Upper lobe of left lung (tissue), 6 donors: ENCODE measurements at regions not wholly inside any gene's neighbourhood (a gene's known extent, or its start where the extent isn't known, plus 50 kb on each side); places are given as distances from the start of the nearest gene placed in this dataset.
"Not testable (repeated sequence)": the region's sequence is repeated elsewhere in the genome, so short reads cannot be mapped to it uniquely, and the experiment has no call there.

Experiments used
- ATAC-seq, 2 donors: fragments of 200-7000 bp; cut with Tn5 transposase; one replicate each; pipeline ENCODE4 v1.9.1; 2022; ENCODE audit warnings: mild to moderate bottlenecking in 2 of 2, moderate library complexity in 2 of 2; ENCODE audit not compliant: low FRiP score in 2 of 2
- DNase-seq, 2 donors: peaks; one replicate each; pipeline ENCODE4 v3.0.0-alpha.2; 2019 to 2020
- H3K27ac ChIP-seq, 4 donors: fragments of 200-600 bp; sonication (generic); one replicate each; pipeline ENCODE4 v1.5.1; 2016 to 2019
- H3K27me3 ChIP-seq, 4 donors: fragments of 200-600 bp; sonication (generic); one replicate each; pipeline ENCODE4 v1.5.1; 2017 to 2019
- H3K36me3 ChIP-seq, 4 donors: fragments of 200-600 bp; sonication (generic); one replicate each; pipeline ENCODE4 v1.5.1; 2016 to 2019
- H3K4me1 ChIP-seq, 4 donors: fragments of 200-600 bp; sonication (generic); one replicate each; pipeline ENCODE4 v1.5.1; 2018 to 2019
- H3K4me3 ChIP-seq, 4 donors: fragments of 200-600 bp; sonication (generic); one replicate each; pipeline ENCODE4 v1.5.1; 2017 to 2019; ENCODE audit warnings: mild to moderate bottlenecking in 2 of 4, moderate library complexity in 1 of 4
- H3K9me3 ChIP-seq, 4 donors: fragments of 200-600 bp; sonication (generic); one replicate each; pipeline ENCODE4 v1.5.1; 2018 to 2019
- CTCF ChIP-seq, 6 experiments: fragments of 450-650 bp in 4 of 6; fragments of 200-600 bp in 2 of 6; sonication (generic) in 2 of 6; IDR thresholded peaks; one replicate each; pipeline ENCODE4 v1.5.1; 2016 to 2019; ENCODE audit warnings: antibody characterized with exemption in 6 of 6
- EP300 ChIP-seq, 4 donors: sonication (generic); formaldehyde crosslinking; IDR thresholded peaks; one replicate each; pipeline ENCODE4 v1.5.1; 2017; ENCODE audit warnings: antibody characterized with exemption in 4 of 4, control low read depth in 2 of 4
- POLR2A ChIP-seq, 4 donors: fragments of 450-650 bp; IDR thresholded peaks; one replicate each; pipeline ENCODE4 v1.5.1; 2016 to 2017; ENCODE audit warnings: antibody characterized with exemption in 4 of 4, mild to moderate bottlenecking in 2 of 4
- POLR2AphosphoS5 ChIP-seq, 2 donors: sonication (generic); formaldehyde crosslinking; IDR thresholded peaks; one replicate each; pipeline ENCODE4 v1.5.1; 2017; ENCODE audit warnings: antibody characterized with exemption in 2 of 2
- whole genome bisulfite sequencing, 2 donors: methylation state at CpG; one replicate each; pipeline ENCODE4 v1.1.5; 2017 to 2018; 5-methylcytosine and 5-hydroxymethylcytosine counted together
- donor health status: DM: no; HTN: no; CAD: no; lungs with moderate emphysema.
- donor health status: DM: no; HTN: yes; CAD: no; lungs with severe emphysema.

GRCh38 chr16:54985156-54985555 is 54.5 kb downstream of the IRX5 start:
- no peak for TF ChIP-seq POLR2A (IDR thresholded peaks at IDR 0.05)
- no peaks in the 10 kb centered on the region for H3K27me3 ChIP-seq
- no peaks in the 10 kb centered on the region for H3K36me3 ChIP-seq
- DNase-seq = peak in 1 of 2 donors; percentile 55
- H3K9me3 ChIP-seq = no peaks in the 10 kb centered on the region
- H3K4me1 ChIP-seq = no peaks in the 10 kb centered on the region
- H3K27ac ChIP-seq = no peak overlapping the region
- 64 to 76% methylated on average over 8 to 9 of the region's 9 CpGs for WGBS, 2 donors
- H3K4me3 ChIP-seq = no peak overlapping the region
- no peak for ATAC-seq

DNA sequence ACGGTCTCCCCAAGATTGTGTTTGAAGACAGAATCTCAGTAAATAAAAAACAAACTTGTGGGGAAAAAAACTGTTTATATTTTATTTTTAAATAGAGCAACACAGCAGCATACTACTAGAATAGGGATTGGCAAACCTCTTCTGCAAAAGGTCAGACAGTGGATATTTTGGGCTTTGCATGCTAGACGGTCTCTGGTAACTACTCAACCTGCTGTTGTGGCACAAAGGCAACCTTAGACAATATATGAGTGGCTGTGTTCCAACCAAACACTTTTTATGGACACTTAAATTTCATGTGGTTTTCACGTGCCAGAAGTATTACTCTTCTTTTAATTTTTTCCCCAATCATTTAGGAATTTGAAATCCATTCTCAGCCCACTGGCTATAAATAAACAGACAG is 55.0 kb downstream of the IRX5 start:
- H3K4me3 ChIP-seq = no peak overlapping the region
- no peaks in the 10 kb centered on the region for H3K27me3 ChIP-seq
- H3K27ac ChIP-seq = no peak overlapping the region
- DNase-seq (no peak), ATAC-seq (no peak)
- TF ChIP-seq POLR2AphosphoS5 (IDR thresholded peaks at IDR 0.05) = no peak
- no peak for TF ChIP-seq POLR2A (IDR thresholded peaks at IDR 0.05)
- no peak for TF ChIP-seq CTCF (IDR thresholded peaks at IDR 0.05)
- TF ChIP-seq EP300 (IDR thresholded peaks at IDR 0.05) = no peak
- no peaks in the 10 kb centered on the region for H3K36me3 ChIP-seq
- H3K4me1 ChIP-seq = no peaks in the 10 kb centered on the region
- 71 to 78% methylated on average over 3 of the region's 3 CpGs for WGBS, 2 donors
- H3K9me3 ChIP-seq = no peaks in the 10 kb centered on the region

GRCh38 chr16:54986409-54986808 is 55.7 kb downstream of the IRX5 start:
- TF ChIP-seq CTCF (IDR thresholded peaks at IDR 0.05) = no peak
- no peak for TF ChIP-seq EP300 (IDR thresholded peaks at IDR 0.05)
- no peak for TF ChIP-seq POLR2A (IDR thresholded peaks at IDR 0.05)
- no peak for TF ChIP-seq POLR2AphosphoS5 (IDR thresholded peaks at IDR 0.05)
- WGBS, 2 donors = 84 to 97% methylated on average over 8 of the region's 8 CpGs
- Histone ChIP-seq H3K27ac (no peak overlapping the region), H3K9me3 (no peaks in the 10 kb centered on the region), H3K4me1 (no peaks in the 10 kb centered on the region), H3K4me3 (no peak overlapping the region), H3K36me3 (no peaks in the 10 kb centered on the region), H3K27me3 (no peaks in the 10 kb centered on the region)
- ATAC-seq (no peak), DNase-seq (no peak)

DNA sequence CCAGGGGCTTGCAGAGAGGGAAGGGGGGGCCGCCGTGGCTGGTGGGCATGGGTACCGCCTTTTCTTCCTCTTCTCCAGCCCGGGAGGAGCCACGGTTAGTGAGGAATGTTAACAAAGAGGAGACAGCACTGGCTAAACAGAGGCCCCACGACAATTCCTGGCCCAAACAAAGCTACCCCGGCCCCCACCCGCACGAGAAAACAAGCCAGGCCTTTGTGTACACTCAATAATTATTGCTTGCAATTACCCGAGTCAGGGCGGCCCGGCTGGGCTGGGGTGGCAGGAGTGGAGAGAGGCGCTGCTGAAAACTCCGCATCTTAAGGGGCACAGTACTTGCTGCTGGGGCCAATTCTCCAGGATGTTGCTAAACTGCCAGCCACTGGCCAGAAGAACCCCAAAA is 56.4 kb downstream of the IRX5 start:
- TF ChIP-seq POLR2A (IDR thresholded peaks at IDR 0.05) = no peak
- TF ChIP-seq EP300 (IDR thresholded peaks at IDR 0.05) = no peak
- TF ChIP-seq POLR2AphosphoS5 (IDR thresholded peaks at IDR 0.05) = no peak
- TF ChIP-seq CTCF (IDR thresholded peaks at IDR 0.05) = no peak
- 59 to 73% methylated on average over 9 to 14 of the region's 14 CpGs for WGBS, 2 donors

DNA sequence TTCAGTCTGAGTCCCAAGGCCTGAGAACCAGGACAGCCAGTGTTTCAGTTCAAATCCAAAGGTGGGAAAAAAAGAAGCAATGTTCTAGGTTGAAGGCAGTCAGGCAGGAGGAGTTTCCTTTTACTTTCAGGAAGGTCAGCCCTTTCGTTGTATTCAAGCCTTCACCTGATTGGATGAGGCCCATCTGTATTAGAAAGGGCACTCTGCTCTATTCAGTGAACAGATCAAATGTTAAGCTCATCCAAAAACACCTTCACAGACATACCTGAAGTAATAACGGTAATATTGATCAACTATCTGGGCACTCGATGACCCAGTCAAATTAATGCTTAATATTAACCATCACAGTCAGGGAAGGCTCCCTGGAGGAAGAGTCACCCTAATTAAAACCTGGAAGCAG is 60.9 kb downstream of the IRX5 start:
- H3K36me3 ChIP-seq = no peaks in the 10 kb centered on the region
- DNase-seq (no peak), ATAC-seq (no peak)
- H3K9me3 ChIP-seq = no peaks in the 10 kb centered on the region
- no peaks in the 10 kb centered on the region for H3K27me3 ChIP-seq
- H3K27ac ChIP-seq = no peak overlapping the region
- no peak overlapping the region for H3K4me3 ChIP-seq
- WGBS, 2 donors = 75 to 76% methylated on average over 3 of the region's 3 CpGs
- H3K4me1 ChIP-seq = no peaks in the 10 kb centered on the region
- no peak for TF ChIP-seq POLR2AphosphoS5 (IDR thresholded peaks at IDR 0.05)
- TF ChIP-seq EP300 (IDR thresholded peaks at IDR 0.05) = no peak
- TF ChIP-seq POLR2A (IDR thresholded peaks at IDR 0.05) = no peak
- no peak for TF ChIP-seq CTCF (IDR thresholded peaks at IDR 0.05)

More for the DNA sequence above, 56.4 kb downstream of the IRX5 start:
- Histone ChIP-seq H3K9me3 (no peaks in the 10 kb centered on the region), H3K27me3 (no peaks in the 10 kb centered on the region), H3K27ac (no peak overlapping the region), H3K4me3 (no peak overlapping the region), H3K36me3 (no peaks in the 10 kb centered on the region), H3K4me1 (no peaks in the 10 kb centered on the region)
- DNase-seq (peak in 1 of 2 donors; percentile 62), ATAC-seq (no peak)

GRCh38 chr16:54991946-54992345 is 61.3 kb downstream of the IRX5 start:
- H3K4me3 ChIP-seq, DNase-seq, H3K27me3 ChIP-seq, ATAC-seq, H3K9me3 ChIP-seq, H3K27ac ChIP-seq, H3K4me1 ChIP-seq, H3K36me3 ChIP-seq: not testable (repeated sequence)
- 84 to 87% methylated on average over 4 of the region's 4 CpGs for WGBS, 2 donors
